ENCODE measurements at regions not wholly inside any gene's neighbourhood (a gene's known extent, or its start where the extent isn't known, plus 50 kb on each side); places are given as distances from the start of the nearest gene placed in this dataset.

DNA sequence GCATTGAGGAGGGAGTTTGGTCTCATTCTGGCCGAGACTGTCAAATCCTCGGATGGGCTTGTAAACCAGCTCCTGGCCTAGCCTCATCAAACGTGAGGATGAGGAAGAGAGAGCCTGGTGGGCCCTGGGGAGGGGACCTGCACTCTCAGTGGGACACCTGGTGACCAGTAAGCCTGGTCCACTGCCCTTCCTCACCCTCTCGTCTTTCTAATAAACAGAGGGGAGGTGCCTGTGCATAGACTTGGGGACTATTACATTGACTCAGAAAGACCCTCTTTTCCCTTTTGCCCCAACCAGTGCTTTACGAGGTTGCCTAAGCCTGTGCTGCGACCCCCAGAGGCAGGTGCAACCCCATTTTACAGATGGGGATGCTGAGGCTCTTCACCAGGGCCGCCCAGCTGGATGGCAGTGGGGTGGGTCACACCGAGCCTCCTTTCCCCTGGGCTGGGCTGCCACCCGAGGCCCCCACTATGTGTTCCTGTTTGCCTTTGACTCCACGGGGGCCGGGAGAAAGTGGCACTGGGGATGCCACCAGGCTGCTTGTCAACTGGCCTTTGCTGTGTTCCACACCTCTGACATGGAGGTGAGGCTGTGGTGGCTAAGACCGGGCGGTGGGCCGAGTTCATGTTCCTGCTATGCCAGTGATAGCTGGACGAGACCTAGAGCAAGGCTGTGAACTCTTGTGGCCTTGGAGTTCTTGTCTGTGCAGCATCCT is 85.9 kb downstream of the GLI2 start:
- TF ChIP-seq POLR2A (IDR thresholded peaks at IDR 0.05; ENCODE audit: low read depth, low read length) (no peak), EZH2 (IDR thresholded peaks at IDR 0.05; ENCODE audit: borderline replicate concordance, low read depth, low read length, severe bottlenecking) (no peak), POLR2AphosphoS5 (IDR thresholded peaks at IDR 0.05; ENCODE audit: insufficient read depth, low read depth, low read length) (no peak)
- TF ChIP-seq, protein P1, sequence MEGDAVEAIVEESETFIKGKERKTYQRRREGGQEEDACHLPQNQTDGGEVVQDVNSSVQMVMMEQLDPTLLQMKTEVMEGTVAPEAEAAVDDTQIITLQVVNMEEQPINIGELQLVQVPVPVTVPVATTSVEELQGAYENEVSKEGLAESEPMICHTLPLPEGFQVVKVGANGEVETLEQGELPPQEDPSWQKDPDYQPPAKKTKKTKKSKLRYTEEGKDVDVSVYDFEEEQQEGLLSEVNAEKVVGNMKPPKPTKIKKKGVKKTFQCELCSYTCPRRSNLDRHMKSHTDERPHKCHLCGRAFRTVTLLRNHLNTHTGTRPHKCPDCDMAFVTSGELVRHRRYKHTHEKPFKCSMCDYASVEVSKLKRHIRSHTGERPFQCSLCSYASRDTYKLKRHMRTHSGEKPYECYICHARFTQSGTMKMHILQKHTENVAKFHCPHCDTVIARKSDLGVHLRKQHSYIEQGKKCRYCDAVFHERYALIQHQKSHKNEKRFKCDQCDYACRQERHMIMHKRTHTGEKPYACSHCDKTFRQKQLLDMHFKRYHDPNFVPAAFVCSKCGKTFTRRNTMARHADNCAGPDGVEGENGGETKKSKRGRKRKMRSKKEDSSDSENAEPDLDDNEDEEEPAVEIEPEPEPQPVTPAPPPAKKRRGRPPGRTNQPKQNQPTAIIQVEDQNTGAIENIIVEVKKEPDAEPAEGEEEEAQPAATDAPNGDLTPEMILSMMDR (IDR thresholded peaks at IDR 0.05; ENCODE audit: extremely low read depth in 1 of 2, insufficient read depth in 1 of 2, low read depth in 1 of 2, low read length in 2 of 2), result no peak
